HG03520 (cell line): ENCODE measurements at regions not wholly inside any gene's neighbourhood (a gene's known extent, or its start where the extent isn't known, plus 50 kb on each side); places are given as distances from the start of the nearest gene placed in this dataset.
"Not testable (repeated sequence)": the region's sequence is repeated elsewhere in the genome, so short reads cannot be mapped to it uniquely, and the experiment has no call there.

Experiments used
- ATAC-seq: cut with Tn5 transposase; IDR thresholded peaks from one replicate; pipeline ENCODE4 v1.9.1; 2021; ENCODE audit warnings: mild to moderate bottlenecking, moderate library complexity; ENCODE audit not compliant: unreplicated experiment

- no peak for ATAC-seq
Observed at GRCh38 chr13:74272826-74273225, 138.6 kb upstream of the KLF12 start.

GRCh38 chr13:74270018-74270417, 135.8 kb upstream of the KLF12 start:
- ATAC-seq, result no peak

- ATAC-seq, result no peak
Observed at GRCh38 chr13:74266861-74267260, 132.7 kb upstream of the KLF12 start.

- ATAC-seq, result no peak
Observed at GRCh38 chr13:74266309-74266708, 132.1 kb upstream of the KLF12 start.

GRCh38 chr13:74264333-74264732, 130.1 kb upstream of the KLF12 start:
- ATAC-seq, result no peak

GRCh38 chr13:74260420-74260819, 126.2 kb upstream of the KLF12 start:
- ATAC-seq, result not testable (repeated sequence)

GRCh38 chr13:74259641-74260040, 125.4 kb upstream of the KLF12 start:
- no peak for ATAC-seq

GRCh38 chr13:74258961-74259360, 124.8 kb upstream of the KLF12 start:
- no peak for ATAC-seq

GRCh38 chr13:74256969-74257368, 122.8 kb upstream of the KLF12 start:
- no peak for ATAC-seq

- ATAC-seq, result no peak
Observed at GRCh38 chr13:74253161-74253560, 119.0 kb upstream of the KLF12 start.

- ATAC-seq, result no peak
Observed at GRCh38 chr13:74251778-74252519, 117.7 kb upstream of the KLF12 start.

GRCh38 chr13:74250738-74251190, 116.6 kb upstream of the KLF12 start:
- no peak for ATAC-seq

- ATAC-seq, result no peak
Observed at GRCh38 chr13:74248477-74248876, 114.3 kb upstream of the KLF12 start.

- ATAC-seq, result no peak
Observed at GRCh38 chr13:74246487-74246886, 112.3 kb upstream of the KLF12 start.

- no peak for ATAC-seq
Observed at GRCh38 chr13:74243637-74244526, 109.7 kb upstream of the KLF12 start.

- not testable (repeated sequence) for ATAC-seq
Observed at GRCh38 chr13:74241343-74241742, 107.1 kb upstream of the KLF12 start.

- no peak for ATAC-seq
Observed at GRCh38 chr13:74230984-74231501, 96.8 kb upstream of the KLF12 start.

GRCh38 chr13:74229242-74229641, 95.0 kb upstream of the KLF12 start:
- ATAC-seq, result no peak

- ATAC-seq, result no peak
Observed at GRCh38 chr13:74227476-74228158, 93.4 kb upstream of the KLF12 start.

GRCh38 chr13:74226791-74227475, 92.7 kb upstream of the KLF12 start:
- ATAC-seq, result no peak

GRCh38 chr13:74221752-74222151, 87.5 kb upstream of the KLF12 start:
- ATAC-seq, result no peak
